Rectal smooth muscle tissue (tissue), 1 donor: ENCODE measurements at regions not wholly inside any gene's neighbourhood (a gene's known extent, or its start where the extent isn't known, plus 50 kb on each side); places are given as distances from the start of the nearest gene placed in this dataset.

Source experiments
- H3K27ac ChIP-seq: one replicate; pipeline ENCODE4 v1.7.0; 2013; ENCODE audit warnings: low read depth, low read length, inconsistent platforms
- H3K27me3 ChIP-seq: one replicate; pipeline ENCODE4 v1.7.0; 2013; ENCODE audit warnings: low read length; ENCODE audit not compliant: control insufficient read depth, insufficient read depth
- H3K36me3 ChIP-seq: one replicate; pipeline ENCODE4 v1.7.0; 2013; ENCODE audit warnings: low read length; ENCODE audit not compliant: control insufficient read depth, insufficient read depth
- H3K4me1 ChIP-seq: one replicate; pipeline ENCODE4 v1.7.0; 2013; ENCODE audit warnings: low read length; ENCODE audit not compliant: control insufficient read depth, insufficient read depth
- H3K4me3 ChIP-seq: one replicate; pipeline ENCODE4 v1.7.0; 2013; ENCODE audit warnings: low read length
- H3K9ac ChIP-seq: one replicate; pipeline ENCODE4 v1.7.0; 2013; ENCODE audit warnings: low read length

DNA sequence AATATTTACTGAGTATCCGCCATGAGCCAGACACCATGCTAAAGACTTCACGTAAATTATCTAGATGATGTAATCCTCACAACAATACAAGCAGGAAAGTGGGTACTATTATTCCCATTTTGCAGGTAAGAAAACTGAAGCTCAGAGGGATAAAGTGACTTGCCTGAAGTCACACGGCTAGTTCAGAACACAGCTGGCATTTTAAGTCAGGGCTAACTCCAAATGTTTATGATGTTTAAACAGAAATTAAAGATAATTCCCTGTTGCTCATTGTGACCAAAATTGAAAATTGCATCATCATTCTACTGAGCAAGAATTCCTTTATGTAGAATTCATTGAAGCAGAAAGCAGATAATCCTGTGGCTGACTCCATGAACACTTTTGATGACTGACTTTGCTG lies 71.3 kb upstream of the STXBP5 start:
- Histone ChIP-seq H3K4me3 (no peak overlapping the region), H3K9ac (no peak overlapping the region), H3K27me3 (no peaks in the 10 kb centered on the region), H3K36me3 (no peaks in the 10 kb centered on the region), H3K4me1 (no peaks in the 10 kb centered on the region), H3K27ac (no peak overlapping the region)

- Histone ChIP-seq H3K9ac (no peak overlapping the region), H3K4me1 (no peaks in the 10 kb centered on the region), H3K4me3 (no peak overlapping the region), H3K27ac (no peak overlapping the region), H3K36me3 (no peaks in the 10 kb centered on the region), H3K27me3 (no peaks in the 10 kb centered on the region)
Observed at GRCh38 chr6:147133669-147134068, 70.5 kb upstream of the STXBP5 start.

DNA sequence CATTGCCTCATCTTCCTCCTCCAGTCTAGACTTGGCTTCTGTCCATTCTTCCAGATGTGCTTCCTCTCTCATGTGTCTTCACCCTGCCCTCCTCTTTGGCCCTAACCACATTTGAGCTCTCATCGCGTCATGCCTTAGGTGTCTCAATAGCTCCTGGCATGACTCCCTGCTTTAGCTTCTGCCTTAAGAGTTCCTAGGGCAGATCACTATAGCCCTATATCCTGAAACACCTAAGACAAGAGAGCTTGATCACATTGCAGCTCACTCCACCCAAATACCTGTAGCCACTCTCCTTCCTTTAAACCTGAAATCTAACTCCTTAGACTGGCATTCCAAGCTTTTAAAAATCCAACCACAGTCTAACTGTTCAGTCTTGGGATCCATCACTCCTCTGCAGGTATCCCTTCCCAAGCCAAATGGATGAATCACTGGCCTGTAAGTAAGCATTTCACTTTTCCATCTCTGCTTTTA lies 69.0 kb upstream of the STXBP5 start:
- Histone ChIP-seq H3K36me3 (no peaks in the 10 kb centered on the region), H3K4me1 (no peaks in the 10 kb centered on the region), H3K27ac (no peak overlapping the region), H3K4me3 (no peak overlapping the region), H3K9ac (no peak overlapping the region), H3K27me3 (no peaks in the 10 kb centered on the region)

DNA sequence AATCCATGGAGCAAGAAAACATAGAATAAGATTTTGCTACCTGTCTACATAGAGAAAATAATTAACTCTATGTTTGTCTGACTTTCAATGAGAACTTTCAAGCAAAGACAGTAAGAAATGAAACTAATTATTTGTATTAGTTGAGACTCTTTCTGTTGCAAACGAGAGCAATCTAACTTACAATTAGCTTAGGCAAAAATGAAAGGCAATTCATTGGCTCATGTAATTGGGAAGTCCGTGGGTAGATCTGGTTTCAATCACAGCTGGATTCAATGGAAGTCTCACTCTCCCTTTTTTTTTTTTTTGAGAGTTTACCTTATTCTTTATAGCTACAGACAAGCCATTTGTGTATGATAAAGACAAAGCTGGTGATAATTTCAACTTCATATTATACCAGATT lies 68.2 kb upstream of the STXBP5 start:
- no peak overlapping the region for H3K9ac ChIP-seq
- no peaks in the 10 kb centered on the region for H3K27me3 ChIP-seq
- no peaks in the 10 kb centered on the region for H3K4me1 ChIP-seq
- no peak overlapping the region for H3K4me3 ChIP-seq
- no peak overlapping the region for H3K27ac ChIP-seq
- no peaks in the 10 kb centered on the region for H3K36me3 ChIP-seq

- Histone ChIP-seq H3K27ac (no peak overlapping the region), H3K9ac (no peak overlapping the region), H3K36me3 (no peaks in the 10 kb centered on the region), H3K27me3 (no peaks in the 10 kb centered on the region), H3K4me3 (no peak overlapping the region), H3K4me1 (no peaks in the 10 kb centered on the region)
Observed at GRCh38 chr6:147137986-147138385, 66.2 kb upstream of the STXBP5 start.

GRCh38 chr6:147138835-147139234 lies 65.4 kb upstream of the STXBP5 start:
- no peak overlapping the region for H3K4me3 ChIP-seq
- H3K9ac ChIP-seq = no peak overlapping the region
- no peak overlapping the region for H3K27ac ChIP-seq
- no peaks in the 10 kb centered on the region for H3K27me3 ChIP-seq
- no peaks in the 10 kb centered on the region for H3K36me3 ChIP-seq
- H3K4me1 ChIP-seq = no peaks in the 10 kb centered on the region

DNA sequence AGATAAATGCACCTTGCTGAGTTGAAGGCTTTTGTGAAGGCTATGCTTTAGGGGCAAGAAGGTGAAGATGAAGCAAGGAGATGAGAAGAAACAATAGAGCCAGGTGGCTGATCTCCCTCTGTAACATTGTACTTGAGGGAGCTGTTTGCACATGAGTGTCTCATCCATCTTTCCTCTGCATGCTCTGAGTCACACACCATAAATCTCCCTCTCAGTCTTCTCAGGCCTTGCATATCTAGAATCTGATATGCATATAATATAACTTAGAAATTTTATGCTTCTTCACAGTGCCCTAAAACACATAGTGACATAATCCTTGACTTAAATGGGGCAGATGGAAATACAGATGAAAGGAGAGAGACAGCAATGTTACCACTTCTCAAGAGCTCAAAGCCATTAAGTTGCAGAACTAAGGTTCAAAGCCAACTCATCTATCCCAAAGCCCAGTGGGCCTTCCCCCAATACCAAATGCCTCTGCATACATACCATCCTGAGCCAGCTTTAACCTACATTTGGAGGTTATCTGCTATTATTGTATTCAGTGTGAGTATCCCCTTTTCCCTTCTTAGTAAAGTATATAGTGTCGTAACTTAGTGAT lies 62.4 kb upstream of the STXBP5 start:
- no peaks in the 10 kb centered on the region for H3K4me1 ChIP-seq
- no peaks in the 10 kb centered on the region for H3K36me3 ChIP-seq
- no peaks in the 10 kb centered on the region for H3K27me3 ChIP-seq
- no peak overlapping the region for H3K4me3 ChIP-seq
- no peak overlapping the region for H3K9ac ChIP-seq
- H3K27ac ChIP-seq = no peak overlapping the region

GRCh38 chr6:147142684-147143245 lies 61.5 kb upstream of the STXBP5 start:
- Histone ChIP-seq H3K27ac (no peak overlapping the region), H3K4me1 (no peaks in the 10 kb centered on the region), H3K4me3 (no peak overlapping the region), H3K9ac (no peak overlapping the region), H3K36me3 (no peaks in the 10 kb centered on the region), H3K27me3 (no peaks in the 10 kb centered on the region)

DNA sequence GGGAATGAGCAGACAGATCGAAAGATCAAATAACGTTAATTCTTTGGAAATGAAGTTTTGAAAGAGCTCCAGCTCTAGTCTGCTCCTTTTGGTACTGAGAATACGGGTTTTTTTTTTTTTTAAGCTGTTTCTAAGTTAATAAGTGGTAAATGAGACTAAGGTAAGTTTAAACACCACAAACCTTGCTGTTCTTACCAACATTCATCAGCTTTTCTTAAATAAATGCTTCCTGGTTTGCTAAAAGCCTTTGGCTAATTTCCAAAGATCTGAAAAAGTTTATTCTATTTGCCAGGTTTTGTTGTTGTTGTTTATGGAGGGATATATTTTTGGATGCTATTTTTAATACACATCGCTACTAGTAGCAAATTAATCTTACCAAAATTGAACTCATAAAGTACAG lies 55.1 kb upstream of the STXBP5 start:
- no peak overlapping the region for H3K27ac ChIP-seq
- no peaks in the 10 kb centered on the region for H3K4me1 ChIP-seq
- H3K4me3 ChIP-seq = no peak overlapping the region
- no peak overlapping the region for H3K9ac ChIP-seq
- H3K27me3 ChIP-seq = no peaks in the 10 kb centered on the region
- no peaks in the 10 kb centered on the region for H3K36me3 ChIP-seq

GRCh38 chr6:147149826-147150225 lies 54.4 kb upstream of the STXBP5 start:
- Histone ChIP-seq H3K4me1 (no peaks in the 10 kb centered on the region), H3K27me3 (no peaks in the 10 kb centered on the region), H3K9ac (no peak overlapping the region), H3K4me3 (no peak overlapping the region), H3K27ac (no peak overlapping the region), H3K36me3 (no peaks in the 10 kb centered on the region)

DNA sequence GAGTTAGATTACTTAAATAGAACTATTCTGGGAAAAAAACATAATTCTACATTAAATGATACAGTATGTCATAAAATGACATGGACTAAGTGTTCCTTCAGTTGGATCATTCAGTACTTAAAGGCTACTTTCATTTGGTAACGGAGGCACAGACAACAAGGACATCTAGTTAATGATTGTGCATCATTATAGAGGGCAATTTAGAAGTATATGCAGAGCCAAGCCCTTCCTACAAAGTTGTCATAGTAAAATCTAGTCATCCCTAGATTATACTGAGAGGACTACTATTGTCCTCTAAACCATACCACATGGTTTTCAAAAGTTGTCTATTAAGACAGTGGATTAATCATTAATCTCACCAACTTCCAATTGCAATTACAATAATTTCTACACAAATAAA lies 53.9 kb upstream of the STXBP5 start:
- no peaks in the 10 kb centered on the region for H3K4me1 ChIP-seq
- H3K4me3 ChIP-seq = no peak overlapping the region
- H3K36me3 ChIP-seq = no peaks in the 10 kb centered on the region
- no peak overlapping the region for H3K27ac ChIP-seq
- no peak overlapping the region for H3K9ac ChIP-seq
- no peaks in the 10 kb centered on the region for H3K27me3 ChIP-seq
